Right lung (tissue), 2 donors: ENCODE measurements at regions not wholly inside any gene's neighbourhood (a gene's known extent, or its start where the extent isn't known, plus 50 kb on each side); places are given as distances from the start of the nearest gene placed in this dataset.
A peak's percentile ranks its signal among the peaks of the same experiment; 100 is the strongest.
"Not testable (repeated sequence)": the region's sequence is repeated elsewhere in the genome, so short reads cannot be mapped to it uniquely, and the experiment has no call there.

Experiments used
- DNase-seq, 2 donors: peaks; one replicate each; pipeline ENCODE4 v3.0.0-alpha.2; 2013

- DNase-seq, result no peak
These were observed 773.9 kb upstream of the LRATD1 start for GRCh38 chr2:13858626-13859025.

GRCh38 chr2:13868275-13868674 lies 764.2 kb upstream of the LRATD1 start:
- DNase-seq, result not testable (repeated sequence)

GRCh38 chr2:13876491-13877037 lies 756.0 kb upstream of the LRATD1 start:
- DNase-seq, result peak in 1 of 2 donors; percentile 1

- no peak for DNase-seq
These were observed 754.9 kb upstream of the LRATD1 start for GRCh38 chr2:13877571-13877970.

GRCh38 chr2:13884291-13884976 lies 748.1 kb upstream of the LRATD1 start:
- no peak for DNase-seq

- DNase-seq, result no peak
These were observed 731.0 kb upstream of the LRATD1 start for GRCh38 chr2:13901526-13901925.

- DNase-seq, result no peak
These were observed 726.7 kb upstream of the LRATD1 start for GRCh38 chr2:13905831-13906230.

- DNase-seq, result no peak
These were observed 716.5 kb upstream of the LRATD1 start for GRCh38 chr2:13916066-13916465.

- no peak for DNase-seq
These were observed 714.6 kb upstream of the LRATD1 start for GRCh38 chr2:13917958-13918357.

GRCh38 chr2:13919981-13920382 lies 712.5 kb upstream of the LRATD1 start:
- DNase-seq, result no peak

GRCh38 chr2:13921245-13921644 lies 711.3 kb upstream of the LRATD1 start:
- no peak for DNase-seq

GRCh38 chr2:13923823-13924222 lies 708.7 kb upstream of the LRATD1 start:
- DNase-seq, result no peak

GRCh38 chr2:13942111-13942510 lies 690.4 kb upstream of the LRATD1 start:
- no peak for DNase-seq

- DNase-seq, result no peak
These were observed 681.8 kb upstream of the LRATD1 start for GRCh38 chr2:13950761-13951160.

- DNase-seq, result no peak
These were observed 663.7 kb upstream of the LRATD1 start for GRCh38 chr2:13968811-13969210.

GRCh38 chr2:13986119-13986720 lies 646.3 kb upstream of the LRATD1 start:
- no peak for DNase-seq

GRCh38 chr2:13996527-13996926 lies 636.0 kb upstream of the LRATD1 start:
- DNase-seq, result no peak

- DNase-seq, result no peak
These were observed 621.3 kb upstream of the LRATD1 start for GRCh38 chr2:14011190-14011589.

- no peak for DNase-seq
These were observed 617.3 kb upstream of the LRATD1 start for GRCh38 chr2:14015113-14015630.

- peak; percentile 2 to 9 for DNase-seq
These were observed 616.1 kb upstream of the LRATD1 start for GRCh38 chr2:14016289-14016955.

GRCh38 chr2:14018620-14019019 lies 613.9 kb upstream of the LRATD1 start:
- no peak for DNase-seq

- no peak for DNase-seq
These were observed 609.0 kb upstream of the LRATD1 start for GRCh38 chr2:14023558-14023957.

- no peak for DNase-seq
These were observed 593.4 kb upstream of the LRATD1 start for GRCh38 chr2:14039134-14039533.
